Peyer's patch (tissue), 4 donors: ENCODE measurements at regions not wholly inside any gene's neighbourhood (a gene's known extent, or its start where the extent isn't known, plus 50 kb on each side); places are given as distances from the start of the nearest gene placed in this dataset.

Source experiments
- DNase-seq, 3 donors: peaks; one replicate each; pipeline ENCODE4 v3.0.0-alpha.2; 2017 to 2019
- H3K27ac ChIP-seq, 4 donors: fragments of 200-600 bp; sonication (generic); one replicate each; pipeline ENCODE4 v1.5.1; 2016 to 2019
- H3K27me3 ChIP-seq, 2 donors: fragments of 200-600 bp; sonication (generic); one replicate each; pipeline ENCODE4 v1.5.1; 2019
- H3K36me3 ChIP-seq, 3 donors: fragments of 200-600 bp; sonication (generic); one replicate each; pipeline ENCODE4 v1.5.1; 2016 to 2019
- H3K4me1 ChIP-seq, 4 donors: fragments of 200-600 bp; sonication (generic); one replicate each; pipeline ENCODE4 v1.5.1; 2016 to 2019
- H3K4me3 ChIP-seq, 4 donors: fragments of 200-600 bp; sonication (generic); 1 replicate in 3 of 4; 2 replicates in 1 of 4; pipeline ENCODE4 v1.5.1; 2016 to 2019; ENCODE audit warnings: mild to moderate bottlenecking in 1 of 4
- H3K9me3 ChIP-seq, 4 donors: fragments of 200-600 bp; sonication (generic); one replicate each; pipeline ENCODE4 v1.5.1; 2016 to 2019; ENCODE audit warnings: mild to moderate bottlenecking in 1 of 4
- CTCF ChIP-seq, 6 experiments: fragments of 450-650 bp in 4 of 6; fragments of 200-600 bp in 2 of 6; sonication (generic) in 1 of 6; IDR thresholded peaks; one replicate each; pipeline ENCODE4 v1.5.1; 2017 to 2019; ENCODE audit warnings: antibody characterized with exemption in 6 of 6, mild to moderate bottlenecking in 3 of 6, moderate library complexity in 1 of 6
- POLR2A ChIP-seq, 2 donors: fragments of 450-650 bp; IDR thresholded peaks; one replicate each; pipeline ENCODE4 v1.5.1; 2017; ENCODE audit warnings: antibody characterized with exemption in 2 of 2, mild to moderate bottlenecking in 2 of 2, moderate library complexity in 2 of 2

GRCh38 chr15:69604072-69604411, 151.4 kb downstream of the RPLP1 start:
- no peak overlapping the region for H3K27ac ChIP-seq
- TF ChIP-seq POLR2A (IDR thresholded peaks at IDR 0.05), result no peak
- peak in 3 of 6 experiments; percentile 58 to 60 (median 59) for TF ChIP-seq CTCF (IDR thresholded peaks at IDR 0.05)
- H3K27me3 ChIP-seq, result no peaks in the 10 kb centered on the region
- no peaks in the 10 kb centered on the region for H3K36me3 ChIP-seq
- DNase-seq, result peak in 1 of 3 donors; percentile 55
- no peak overlapping the region for H3K4me3 ChIP-seq
- H3K9me3 ChIP-seq, result no peaks in the 10 kb centered on the region
- H3K4me1 ChIP-seq, result no peaks in the 10 kb centered on the region

- no peaks in the 10 kb centered on the region for H3K4me1 ChIP-seq
- H3K27me3 ChIP-seq, result no peaks in the 10 kb centered on the region
- TF ChIP-seq POLR2A (IDR thresholded peaks at IDR 0.05) (no peak), CTCF (IDR thresholded peaks at IDR 0.05) (no peak)
- H3K4me3 ChIP-seq, result no peak overlapping the region
- H3K36me3 ChIP-seq, result no peaks in the 10 kb centered on the region
- H3K27ac ChIP-seq, result no peak overlapping the region
- no peak for DNase-seq
- H3K9me3 ChIP-seq, result no peaks in the 10 kb centered on the region
Observed at GRCh38 chr15:69606144-69606543, 153.5 kb downstream of the RPLP1 start.

GRCh38 chr15:69606921-69607500, 154.4 kb downstream of the RPLP1 start:
- TF ChIP-seq POLR2A (IDR thresholded peaks at IDR 0.05) (no peak), CTCF (IDR thresholded peaks at IDR 0.05) (no peak)
- H3K36me3 ChIP-seq, result no peaks in the 10 kb centered on the region

GRCh38 chr15:69608661-69609060, 156.0 kb downstream of the RPLP1 start:
- H3K9me3 ChIP-seq, result no peaks in the 10 kb centered on the region
- no peaks in the 10 kb centered on the region for H3K4me1 ChIP-seq
- no peaks in the 10 kb centered on the region for H3K36me3 ChIP-seq
- H3K27me3 ChIP-seq, result no peaks in the 10 kb centered on the region
- TF ChIP-seq POLR2A (IDR thresholded peaks at IDR 0.05), result no peak
- no peak for TF ChIP-seq CTCF (IDR thresholded peaks at IDR 0.05)
- H3K4me3 ChIP-seq, result no peak overlapping the region
- H3K27ac ChIP-seq, result no peak overlapping the region
- DNase-seq, result no peak

More at GRCh38 chr15:69606921-69607500, 154.4 kb downstream of the RPLP1 start:
- Histone ChIP-seq H3K4me1 (no peaks in the 10 kb centered on the region), H3K27me3 (no peaks in the 10 kb centered on the region), H3K27ac (no peak overlapping the region), H3K4me3 (no peak overlapping the region), H3K9me3 (no peaks in the 10 kb centered on the region)
- DNase-seq, result peak in 1 of 3 donors; percentile 3

GRCh38 chr15:69609176-69609575, 156.6 kb downstream of the RPLP1 start:
- peak in 1 of 3 donors; percentile 17 for DNase-seq
- no peaks in the 10 kb centered on the region for H3K4me1 ChIP-seq
- no peak overlapping the region for H3K4me3 ChIP-seq
- TF ChIP-seq POLR2A (IDR thresholded peaks at IDR 0.05) (no peak), CTCF (IDR thresholded peaks at IDR 0.05) (no peak)
- H3K27me3 ChIP-seq, result no peaks in the 10 kb centered on the region
- no peaks in the 10 kb centered on the region for H3K9me3 ChIP-seq
- no peaks in the 10 kb centered on the region for H3K36me3 ChIP-seq
- no peak overlapping the region for H3K27ac ChIP-seq

GRCh38 chr15:69609776-69610175, 157.2 kb downstream of the RPLP1 start:
- Histone ChIP-seq H3K27me3 (no peaks in the 10 kb centered on the region), H3K9me3 (no peaks in the 10 kb centered on the region), H3K36me3 (no peaks in the 10 kb centered on the region), H3K4me1 (no peaks in the 10 kb centered on the region), H3K27ac (no peak overlapping the region), H3K4me3 (no peak overlapping the region)
- TF ChIP-seq POLR2A (IDR thresholded peaks at IDR 0.05) (no peak), CTCF (IDR thresholded peaks at IDR 0.05) (no peak)
- no peak for DNase-seq
